Fibroblast of lung (primary cell): ENCODE measurements at regions not wholly inside any gene's neighbourhood (a gene's known extent, or its start where the extent isn't known, plus 50 kb on each side); places are given as distances from the start of the nearest gene placed in this dataset.

Experiments
- DNase-seq, 2 donors: peaks; one replicate each; pipeline versions ENCODE4 v3.0.0 to v3.0.0-alpha.2; 2010; ENCODE audit warnings: low read depth in 2 of 2
- H2AFZ ChIP-seq: 2 replicates; pipeline ENCODE4 v1.5.1; 2012; ENCODE audit warnings: low read length, control low read depth, inconsistent platforms
- H3K27ac ChIP-seq: 2 replicates; pipeline ENCODE4 v1.5.1; 2011; ENCODE audit warnings: low read length, control low read depth; ENCODE audit not compliant: insufficient read depth
- H3K27me3 ChIP-seq: 2 replicates; pipeline ENCODE4 v1.5.1; 2011; ENCODE audit warnings: mild to moderate bottlenecking, low read length; ENCODE audit not compliant: control insufficient read depth, insufficient read depth
- H3K36me3 ChIP-seq: 2 replicates; pipeline ENCODE4 v1.5.1; 2011; ENCODE audit warnings: low read length; ENCODE audit not compliant: control insufficient read depth, insufficient read depth
- H3K4me1 ChIP-seq: 2 replicates; pipeline ENCODE4 v1.5.1; 2011; ENCODE audit warnings: low read length; ENCODE audit not compliant: control insufficient read depth, insufficient read depth; ENCODE audit errors: extremely low read depth
- H3K4me2 ChIP-seq: 2 replicates; pipeline ENCODE4 v1.5.1; 2011; ENCODE audit warnings: low read length, control low read depth; ENCODE audit not compliant: insufficient read depth; ENCODE audit errors: extremely low read depth
- H3K4me3 ChIP-seq, 4 experiments: fragments of 200-600 bp in 1 of 4; sonication (generic) in 1 of 4; replicated peaks in 1 of 4; 2 replicates each; pipeline ENCODE4 v1.5.1; 2011 to 2016; ENCODE audit warnings: low read length in 4 of 4, low read depth in 3 of 4, mild to moderate bottlenecking in 3 of 4, control low read depth in 2 of 4, inconsistent platforms in 1 of 4, mixed read lengths in 1 of 4; ENCODE audit not compliant: insufficient read depth in 1 of 4; ENCODE audit errors: control extremely low read depth in 1 of 4
- H3K79me2 ChIP-seq: 2 replicates; pipeline ENCODE4 v1.5.1; 2012; ENCODE audit warnings: mild to moderate bottlenecking, low read length, inconsistent platforms; ENCODE audit not compliant: control insufficient read depth, insufficient read depth
- H3K9ac ChIP-seq: 2 replicates; pipeline ENCODE4 v1.5.1; 2011; ENCODE audit warnings: mild to moderate bottlenecking, low read length, control low read depth; ENCODE audit not compliant: insufficient read depth
- H3K9me3 ChIP-seq: 2 replicates; pipeline ENCODE4 v1.5.1; 2012; ENCODE audit warnings: low read depth, low read length; ENCODE audit not compliant: control insufficient read depth, insufficient read depth
- H4K20me1 ChIP-seq: 2 replicates; pipeline ENCODE4 v1.5.1; 2011; ENCODE audit warnings: low read length; ENCODE audit not compliant: control insufficient read depth, insufficient read depth; ENCODE audit errors: extremely low read depth
- CTCF ChIP-seq, 2 donors: IDR thresholded peaks in 1 of 2; conservative IDR thresholded peaks in 1 of 2; 1 replicate in 1 of 2; 2 replicates in 1 of 2; pipeline ENCODE4 v1.5.1; 2011 to 2012; ENCODE audit warnings: low read length in 2 of 2, control low read depth in 1 of 2, inconsistent platforms in 1 of 2, low read depth in 1 of 2, mild to moderate bottlenecking in 1 of 2
- EZH2 ChIP-seq: IDR thresholded peaks from 2 replicates; pipeline ENCODE4 v1.5.1; 2012; ENCODE audit warnings: low read length, control low read depth, mild to moderate bottlenecking; ENCODE audit errors: missing control alignments

- Histone ChIP-seq H3K4me2 (no peak overlapping the region), H3K27me3 (no peaks in the 10 kb centered on the region), H3K9me3 (no peaks in the 10 kb centered on the region), H3K9ac (no peak overlapping the region), H3K79me2 (no peaks in the 10 kb centered on the region), H3K27ac (no peak overlapping the region), H3K4me3 (no peak overlapping the region), H3K36me3 (no peaks in the 10 kb centered on the region), H4K20me1 (no peaks in the 10 kb centered on the region), H3K4me1 (no peaks in the 10 kb centered on the region), H2AFZ (no peak overlapping the region)
- TF ChIP-seq CTCF (conservative IDR thresholded peaks at IDR 0.05 in 1 of 2, IDR thresholded peaks at IDR 0.05 in 1 of 2; ENCODE audit: low read depth in 1 of 2, low read length in 2 of 2) = no peak
- TF ChIP-seq EZH2 = no peak
- peak; percentile 18 to 41 for DNase-seq
Measured at GRCh38 chr1:81174052-81174451, 626.7 kb upstream of the ADGRL2 start.

- DNase-seq = no peak
- H4K20me1 ChIP-seq = no peaks in the 10 kb centered on the region
- H3K4me3 ChIP-seq = no peak overlapping the region
Measured at GRCh38 chr1:81172483-81172882, 628.3 kb upstream of the ADGRL2 start.

GRCh38 chr1:81170721-81171120 lies 630.0 kb upstream of the ADGRL2 start:
- Histone ChIP-seq H2AFZ (no peak overlapping the region), H4K20me1 (no peaks in the 10 kb centered on the region), H3K79me2 (no peaks in the 10 kb centered on the region), H3K9me3 (no peaks in the 10 kb centered on the region), H3K27me3 (no peaks in the 10 kb centered on the region), H3K9ac (no peak overlapping the region), H3K4me1 (no peaks in the 10 kb centered on the region), H3K27ac (no peak overlapping the region), H3K4me2 (no peak overlapping the region), H3K36me3 (no peaks in the 10 kb centered on the region), H3K4me3 (no peak overlapping the region)
- no peak for TF ChIP-seq CTCF (conservative IDR thresholded peaks at IDR 0.05 in 1 of 2, IDR thresholded peaks at IDR 0.05 in 1 of 2; ENCODE audit: low read depth in 1 of 2, low read length in 2 of 2)
- no peak for TF ChIP-seq EZH2
- DNase-seq = peak in 1 of 2 donors; percentile 28

More at GRCh38 chr1:81172483-81172882, 628.3 kb upstream of the ADGRL2 start:
- no peak for TF ChIP-seq EZH2
- TF ChIP-seq CTCF (conservative IDR thresholded peaks at IDR 0.05 in 1 of 2, IDR thresholded peaks at IDR 0.05 in 1 of 2; ENCODE audit: low read depth in 1 of 2, low read length in 2 of 2) = no peak
- Histone ChIP-seq H2AFZ (no peak overlapping the region), H3K27me3 (no peaks in the 10 kb centered on the region), H3K9me3 (no peaks in the 10 kb centered on the region), H3K27ac (no peak overlapping the region), H3K4me1 (no peaks in the 10 kb centered on the region), H3K9ac (no peak overlapping the region), H3K36me3 (no peaks in the 10 kb centered on the region), H3K4me2 (no peak overlapping the region), H3K79me2 (no peaks in the 10 kb centered on the region)
